Lung (tissue), 11 donors: ENCODE measurements at regions not wholly inside any gene's neighbourhood (a gene's known extent, or its start where the extent isn't known, plus 50 kb on each side); places are given as distances from the start of the nearest gene placed in this dataset.
"Not testable (repeated sequence)": the region's sequence is repeated elsewhere in the genome, so short reads cannot be mapped to it uniquely, and the experiment has no call there.

Experiments used
- ATAC-seq: fragments of 200-7000 bp; cut with Tn5 transposase; one replicate; pipeline ENCODE4 v1.9.1; 2020; ENCODE audit warnings: moderate number of reproducible peaks; ENCODE audit not compliant: insufficient read depth, low FRiP score
- DNase-seq, 3 donors: peaks; one replicate each; pipeline ENCODE4 v3.0.0-alpha.2; 2013 to 2017
- H3K27ac ChIP-seq, 2 donors: one replicate each; pipeline ENCODE4 v1.5.1; 2013; ENCODE audit warnings: mild to moderate bottlenecking in 2 of 2, moderate library complexity in 2 of 2, control low read depth in 1 of 2, inconsistent platforms in 1 of 2, low read depth in 1 of 2, low read length in 1 of 2
- H3K27me3 ChIP-seq, 3 donors: one replicate each; pipeline ENCODE4 v1.5.1; 2013; ENCODE audit warnings: low read length in 2 of 3; ENCODE audit not compliant: control insufficient read depth in 3 of 3, insufficient read depth in 3 of 3
- H3K36me3 ChIP-seq, 4 donors: one replicate each; pipeline ENCODE4 v1.5.1; 2013; ENCODE audit warnings: low read length in 4 of 4, mild to moderate bottlenecking in 1 of 4, moderate library complexity in 1 of 4; ENCODE audit not compliant: control insufficient read depth in 4 of 4, insufficient read depth in 4 of 4
- H3K4me1 ChIP-seq, 5 donors: one replicate each; pipeline ENCODE4 v1.5.1; 2013; ENCODE audit warnings: low read length in 5 of 5, mild to moderate bottlenecking in 2 of 5, moderate library complexity in 1 of 5; ENCODE audit not compliant: control insufficient read depth in 5 of 5, insufficient read depth in 5 of 5
- H3K4me3 ChIP-seq: one replicate; pipeline ENCODE4 v1.5.1; 2013; ENCODE audit warnings: mild to moderate bottlenecking, control low read depth, moderate library complexity
- H3K9ac ChIP-seq, 2 donors: one replicate each; pipeline ENCODE4 v1.5.1; 2013; ENCODE audit warnings: low read length in 2 of 2, control low read depth in 1 of 2; ENCODE audit not compliant: insufficient read depth in 1 of 2
- H3K9me3 ChIP-seq, 4 donors: one replicate each; pipeline ENCODE4 v1.5.1; 2013; ENCODE audit warnings: low read length in 3 of 4, mild to moderate bottlenecking in 1 of 4, moderate library complexity in 1 of 4; ENCODE audit not compliant: control insufficient read depth in 4 of 4, insufficient read depth in 3 of 4
- CTCF ChIP-seq: IDR thresholded peaks from 2 replicates; pipeline ENCODE4 v1.5.1; 2012; ENCODE audit warnings: mild to moderate bottlenecking; ENCODE audit errors: control extremely low read depth, extremely low read depth
- WGBS, 2 donors: extraction: QIAGEN DNeasy Blood & Tissue Kit; methylation state at CpG; one replicate each; pipeline ENCODE4 v1.1.7; 2013; 5-methylcytosine and 5-hydroxymethylcytosine counted together
- donor health status: control.
- donor health status: control.
- donor health status: Bipolar disorder and iron deficiency.
- donor health status: healthy.
- donor health status: DM: yes; HTN: yes; CAD: no.

- Histone ChIP-seq H3K27me3 (no peaks in the 10 kb centered on the region), H3K9ac (no peak overlapping the region), H3K4me1 (no peaks in the 10 kb centered on the region), H3K9me3 (no peaks in the 10 kb centered on the region), H3K4me3 (no peak overlapping the region), H3K27ac (no peak overlapping the region), H3K36me3 (no peaks in the 10 kb centered on the region)
- TF ChIP-seq CTCF = no peak
- ATAC-seq (no peak), DNase-seq (no peak)
- 96 to 98% methylated on average over 1 of the region's 1 CpG for WGBS, 2 donors
Measured at GRCh38 chr12:83276904-83277303, 590.2 kb downstream of the TMTC2 start.

GRCh38 chr12:83271201-83271600 lies 584.5 kb downstream of the TMTC2 start:
- Histone ChIP-seq H3K36me3 (no peaks in the 10 kb centered on the region), H3K27me3 (no peaks in the 10 kb centered on the region), H3K27ac (no peak overlapping the region), H3K4me1 (no peaks in the 10 kb centered on the region), H3K9me3 (no peaks in the 10 kb centered on the region), H3K9ac (no peak overlapping the region), H3K4me3 (no peak overlapping the region)
- DNase-seq (no peak), ATAC-seq (no peak)
- no peak for TF ChIP-seq CTCF
- 81 to 82% methylated on average over 2 of the region's 2 CpGs for WGBS, 2 donors

GRCh38 chr12:83265808-83266207 lies 579.1 kb downstream of the TMTC2 start:
- no peaks in the 10 kb centered on the region for H3K36me3 ChIP-seq
- H3K27ac ChIP-seq = no peak overlapping the region
- no peaks in the 10 kb centered on the region for H3K27me3 ChIP-seq
- DNase-seq = peak in 2 of 3 donors; percentile 35 to 48
- H3K4me1 ChIP-seq = no peaks in the 10 kb centered on the region
- H3K9me3 ChIP-seq = no peaks in the 10 kb centered on the region
- H3K4me3 ChIP-seq = no peak overlapping the region
- no peak for TF ChIP-seq CTCF
- ATAC-seq = no peak
- no peak overlapping the region for H3K9ac ChIP-seq

- no peak for ATAC-seq
- DNase-seq = no peak
- H3K9ac ChIP-seq = no peak overlapping the region
- H3K27me3 ChIP-seq = no peaks in the 10 kb centered on the region
- no peaks in the 10 kb centered on the region for H3K4me1 ChIP-seq
- H3K27ac ChIP-seq = no peak overlapping the region
- H3K36me3 ChIP-seq = no peaks in the 10 kb centered on the region
- H3K9me3 ChIP-seq = no peaks in the 10 kb centered on the region
- no peak overlapping the region for H3K4me3 ChIP-seq
- TF ChIP-seq CTCF = no peak
Measured at GRCh38 chr12:83261998-83262397, 575.3 kb downstream of the TMTC2 start.

- 92% methylated on average over 3 of the region's 3 CpGs for WGBS, 2 donors
- not testable (repeated sequence) for H3K9ac ChIP-seq, H3K4me3 ChIP-seq, H3K4me1 ChIP-seq, H3K36me3 ChIP-seq, H3K27ac ChIP-seq, H3K9me3 ChIP-seq, ATAC-seq, DNase-seq, H3K27me3 ChIP-seq
Measured at GRCh38 chr12:83260126-83260525, 573.4 kb downstream of the TMTC2 start.
